ENCODE measurements at regions not wholly inside any gene's neighbourhood (a gene's known extent, or its start where the extent isn't known, plus 50 kb on each side); places are given as distances from the start of the nearest gene placed in this dataset.

DNA sequence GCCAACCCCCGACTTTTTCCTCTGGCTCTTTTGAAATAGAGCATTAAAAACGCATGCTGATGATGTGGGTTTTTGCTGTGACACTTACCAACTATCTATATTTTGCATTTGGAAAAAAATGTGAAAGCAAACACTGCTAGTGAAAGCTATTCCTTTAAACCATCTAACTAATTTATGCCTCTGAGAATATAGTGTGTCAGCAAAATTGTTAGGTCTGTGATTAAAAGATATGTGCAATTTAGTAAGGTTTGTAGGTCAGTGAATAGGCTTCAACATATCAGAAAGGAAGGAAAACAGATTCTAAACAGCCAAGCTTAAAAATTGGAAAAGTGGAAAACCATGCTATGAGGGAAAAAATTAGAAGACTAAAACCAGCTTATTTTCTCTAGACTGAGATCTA is 1929.3 kb downstream of the NCAM2 start:
- TF ChIP-seq ZNF274 (IDR thresholded peaks at IDR 0.05; ENCODE audit: low read depth, low read length) (no peak), YY1 (IDR thresholded peaks at IDR 0.05; ENCODE audit: insufficient read depth, insufficient read length) (no peak)

All from NT2/D1 (cell line).